ENCODE measurements at regions not wholly inside any gene's neighbourhood (a gene's known extent, or its start where the extent isn't known, plus 50 kb on each side); places are given as distances from the start of the nearest gene placed in this dataset.

DNA sequence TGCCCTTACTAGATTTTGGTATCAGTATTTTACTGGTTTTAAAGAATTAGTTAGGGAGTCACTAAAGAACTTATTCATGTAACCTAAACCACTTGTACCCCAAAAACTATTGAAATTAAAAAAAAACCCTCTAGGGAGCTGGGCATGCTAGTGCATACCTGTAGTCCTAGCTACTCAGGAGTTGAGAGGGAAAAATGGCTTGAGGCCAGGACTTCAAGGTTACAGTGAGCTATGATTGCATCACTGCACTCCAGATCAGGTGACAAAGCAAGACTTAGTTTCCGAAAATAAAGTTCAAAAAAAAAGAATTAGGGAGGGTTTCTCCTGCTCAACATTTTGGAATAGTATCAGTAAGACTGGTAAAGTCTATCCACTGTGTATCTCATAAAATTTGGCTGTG is 364.4 kb upstream of the LUZP2 start:
- Mint-ChIP-seq H3K27ac (no peak overlapping the region), H3K4me1 (no peaks in the 10 kb centered on the region), H3K9me3 (no peaks in the 10 kb centered on the region), H3K4me3 (no peak overlapping the region), H3K27me3 (ENCODE audit: low read depth) (no peaks in the 10 kb centered on the region), H3K36me3 (no peaks in the 10 kb centered on the region)
- TF ChIP-seq, protein P1, sequence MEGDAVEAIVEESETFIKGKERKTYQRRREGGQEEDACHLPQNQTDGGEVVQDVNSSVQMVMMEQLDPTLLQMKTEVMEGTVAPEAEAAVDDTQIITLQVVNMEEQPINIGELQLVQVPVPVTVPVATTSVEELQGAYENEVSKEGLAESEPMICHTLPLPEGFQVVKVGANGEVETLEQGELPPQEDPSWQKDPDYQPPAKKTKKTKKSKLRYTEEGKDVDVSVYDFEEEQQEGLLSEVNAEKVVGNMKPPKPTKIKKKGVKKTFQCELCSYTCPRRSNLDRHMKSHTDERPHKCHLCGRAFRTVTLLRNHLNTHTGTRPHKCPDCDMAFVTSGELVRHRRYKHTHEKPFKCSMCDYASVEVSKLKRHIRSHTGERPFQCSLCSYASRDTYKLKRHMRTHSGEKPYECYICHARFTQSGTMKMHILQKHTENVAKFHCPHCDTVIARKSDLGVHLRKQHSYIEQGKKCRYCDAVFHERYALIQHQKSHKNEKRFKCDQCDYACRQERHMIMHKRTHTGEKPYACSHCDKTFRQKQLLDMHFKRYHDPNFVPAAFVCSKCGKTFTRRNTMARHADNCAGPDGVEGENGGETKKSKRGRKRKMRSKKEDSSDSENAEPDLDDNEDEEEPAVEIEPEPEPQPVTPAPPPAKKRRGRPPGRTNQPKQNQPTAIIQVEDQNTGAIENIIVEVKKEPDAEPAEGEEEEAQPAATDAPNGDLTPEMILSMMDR (IDR thresholded peaks at IDR 0.05; ENCODE audit: unreplicated experiment), result no peak
- DNase-seq (ENCODE audit: low spot score in 2 of 2, unreplicated experiment in 2 of 2), result no peak

- TF ChIP-seq, protein P1 (IDR thresholded peaks at IDR 0.05; ENCODE audit: unreplicated experiment), result no peak
- Mint-ChIP-seq H3K9me3 (no peaks in the 10 kb centered on the region), H3K27me3 (ENCODE audit: low read depth) (no peaks in the 10 kb centered on the region), H3K4me1 (no peaks in the 10 kb centered on the region), H3K4me3 (no peak overlapping the region), H3K27ac (no peak overlapping the region), H3K36me3 (no peaks in the 10 kb centered on the region)
- no peak for DNase-seq (ENCODE audit: low spot score in 2 of 2, unreplicated experiment in 2 of 2)
Measured at GRCh38 chr11:24134879-24135589, 361.8 kb upstream of the LUZP2 start.

DNA sequence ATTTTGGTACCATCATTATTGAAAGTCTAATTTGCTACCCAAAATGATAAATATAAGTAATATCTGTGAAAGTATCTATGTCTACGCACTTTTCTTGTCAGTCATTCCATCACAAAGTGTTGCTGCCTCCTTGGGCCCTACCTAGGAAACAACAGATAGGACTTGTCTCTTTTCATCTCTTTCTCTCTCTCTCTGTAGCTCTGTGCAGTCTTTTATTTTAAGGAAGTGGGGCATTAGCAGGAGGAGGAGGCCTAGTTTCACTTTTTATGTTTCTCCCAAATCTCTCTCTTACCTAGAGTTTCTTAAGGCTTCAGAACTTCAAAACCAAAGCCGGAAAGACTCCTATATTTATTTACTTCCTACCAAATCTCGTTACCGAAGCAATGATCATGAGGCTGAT is 354.8 kb upstream of the LUZP2 start:
- H3K9me3 Mint-ChIP-seq, result peaks cover 8% of the 10 kb centered on the region
- H3K36me3 Mint-ChIP-seq, result no peaks in the 10 kb centered on the region
- no peaks in the 10 kb centered on the region for H3K4me1 Mint-ChIP-seq
- H3K27ac Mint-ChIP-seq, result no peak overlapping the region
- no peaks in the 10 kb centered on the region for H3K27me3 Mint-ChIP-seq (ENCODE audit: low read depth)
- no peak overlapping the region for H3K4me3 Mint-ChIP-seq
- TF ChIP-seq, protein P1 (IDR thresholded peaks at IDR 0.05; ENCODE audit: unreplicated experiment), result no peak
- DNase-seq (ENCODE audit: low spot score in 2 of 2, unreplicated experiment in 2 of 2), result no peak

DNA sequence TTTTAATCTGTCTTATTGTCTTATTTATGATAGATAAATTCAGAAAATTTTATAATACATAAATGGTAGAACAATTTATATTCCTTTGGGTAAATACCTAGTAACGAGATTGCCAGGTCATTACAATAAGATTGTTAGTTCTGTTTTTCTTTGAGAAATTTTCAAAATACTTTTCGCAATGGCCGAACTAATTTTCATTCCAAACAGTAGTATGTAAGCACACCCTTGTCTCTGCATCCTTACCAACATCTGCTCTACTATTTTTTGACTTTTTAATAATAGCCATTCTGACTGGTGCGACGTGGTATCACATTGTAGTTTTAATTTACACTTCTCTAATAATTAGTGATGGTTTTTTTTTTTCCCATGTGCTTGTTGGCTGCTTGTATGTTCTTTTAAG is 351.4 kb upstream of the LUZP2 start:
- TF ChIP-seq, protein P1 (IDR thresholded peaks at IDR 0.05; ENCODE audit: unreplicated experiment), result no peak
- no peak overlapping the region for H3K4me3 Mint-ChIP-seq
- DNase-seq (ENCODE audit: low spot score in 2 of 2, unreplicated experiment in 2 of 2), result no peak
- no peaks in the 10 kb centered on the region for H3K27me3 Mint-ChIP-seq (ENCODE audit: low read depth)
- H3K36me3 Mint-ChIP-seq, result no peaks in the 10 kb centered on the region
- H3K27ac Mint-ChIP-seq, result no peak overlapping the region
- peaks cover 17% of the 10 kb centered on the region for H3K9me3 Mint-ChIP-seq
- no peaks in the 10 kb centered on the region for H3K4me1 Mint-ChIP-seq

GRCh38 chr11:24153337-24153736 is 343.5 kb upstream of the LUZP2 start:
- no peak for DNase-seq (ENCODE audit: low spot score in 2 of 2, unreplicated experiment in 2 of 2)
- peaks cover 6% of the 10 kb centered on the region for H3K9me3 Mint-ChIP-seq
- H3K36me3 Mint-ChIP-seq, result no peaks in the 10 kb centered on the region
- H3K27ac Mint-ChIP-seq, result no peak overlapping the region
- peaks cover 3% of the 10 kb centered on the region for H3K4me1 Mint-ChIP-seq
- TF ChIP-seq, protein P1 (IDR thresholded peaks at IDR 0.05; ENCODE audit: unreplicated experiment), result no peak
- H3K27me3 Mint-ChIP-seq (ENCODE audit: low read depth), result no peaks in the 10 kb centered on the region
- no peak overlapping the region for H3K4me3 Mint-ChIP-seq
